HCT116 (cell line): ENCODE measurements at regions not wholly inside any gene's neighbourhood (a gene's known extent, or its start where the extent isn't known, plus 50 kb on each side); places are given as distances from the start of the nearest gene placed in this dataset.

Experiments used
- ATAC-seq: fragments of 200-7000 bp; cut with Tn5 transposase; 2 replicates; pipeline ENCODE4 v1.9.1; 2020; ENCODE audit warnings: mild to moderate bottlenecking, moderate library complexity
- BruUV-seq: library from RNA; stranded (reverse); fragments of 400-500 nt; replicated peaks from 2 replicates; lab custom pipeline; 2021; lab: Mats Ljungman, UMichigan
- CTCF ChIA-PET: fragments of 300-600 bp; sonication (Branson Sonifier 250); formaldehyde crosslinking; loops from one replicate; lab custom pipeline; 2021; ENCODE audit warnings: antibody characterized with exemption; lab: Charles Lee
- POLR2A ChIA-PET: fragments of 300-600, 350-600 bp; sonication (Branson Sonifier 250); formaldehyde crosslinking; loops from one replicate; lab custom pipeline; 2021; ENCODE audit warnings: antibody characterized with exemption; lab: Charles Lee
- RAD21 ChIA-PET, 2 experiments: fragments of 300-600 bp; sonication (Branson Sonifier 250); formaldehyde crosslinking; loops; one replicate each; lab custom pipeline; 2023; ENCODE audit warnings: low total read pairs in 2 of 2; ENCODE audit not compliant: uncharacterized antibody in 2 of 2, unreplicated experiment in 2 of 2, low non-redundant PET in 1 of 2; lab: Charles Lee
- DNase-seq: peaks from one replicate; pipeline ENCODE4 v3.0.0-alpha.2; 2010; ENCODE audit warnings: low read depth, low spot score
- H2AFZ ChIP-seq: fragments of 200-600 bp; shearing (Covaris generic), sonication (generic); 2 replicates; pipeline ENCODE4 v1.6.1; 2017; ENCODE audit warnings: low read depth, mixed run types, mixed read lengths, antibody characterized with exemption, low read length; ENCODE audit not compliant: poor library complexity, severe bottlenecking
- H3K27ac ChIP-seq: 2 replicates; pipeline ENCODE4 v1.5.1; 2012; ENCODE audit warnings: low read depth, low read length
- H3K27me3 ChIP-seq: fragments of 200-600 bp; sonication (generic); 2 replicates; pipeline ENCODE4 v1.6.1; 2016; ENCODE audit warnings: mixed run types, low read length, mixed read lengths; ENCODE audit not compliant: insufficient read depth
- H3K36me3 ChIP-seq, 2 experiments: fragments of 200-500 bp in 1 of 2; fragments of 200-600 bp in 1 of 2; sonication (Bioruptor generic) in 1 of 2; sonication (generic) in 1 of 2; 2 replicates each; pipeline versions ENCODE4 v1.5.1 to v1.6.1; 2014 to 2016; ENCODE audit warnings: low read length in 2 of 2, inconsistent platforms in 1 of 2, mixed read lengths in 1 of 2, mixed run types in 1 of 2; ENCODE audit not compliant: insufficient read depth in 2 of 2, control insufficient read depth in 1 of 2
- H3K4me1 ChIP-seq, 2 experiments: fragments of 200-600 bp in 1 of 2; sonication (generic) in 1 of 2; 2 replicates each; pipeline versions ENCODE4 v1.5.1 to v1.6.1; 2012 to 2017; ENCODE audit warnings: low read length in 2 of 2, inconsistent platforms in 1 of 2, mild to moderate bottlenecking in 1 of 2, mixed read lengths in 1 of 2, mixed run types in 1 of 2, moderate library complexity in 1 of 2; ENCODE audit not compliant: insufficient read depth in 2 of 2, control insufficient read depth in 1 of 2
- H3K4me2 ChIP-seq: fragments of 200-600 bp; sonication (generic); 2 replicates; pipeline ENCODE4 v1.6.1; 2017; ENCODE audit warnings: mixed run types, low read length, mixed read lengths
- H3K4me3 ChIP-seq, 2 experiments: fragments of 200-600 bp in 1 of 2; sonication (generic) in 1 of 2; replicated peaks in 1 of 2; 2 replicates each; pipeline ENCODE4 v1.5.1; 2011 to 2016; ENCODE audit warnings: low read length in 2 of 2, control low read depth in 1 of 2, low read depth in 1 of 2, mild to moderate bottlenecking in 1 of 2, mixed read lengths in 1 of 2, mixed run types in 1 of 2
- H3K79me2 ChIP-seq: fragments of 200-600 bp; sonication (generic); 2 replicates; pipeline ENCODE4 v1.6.1; 2017; ENCODE audit warnings: mild to moderate bottlenecking, mixed run types, low read length, moderate library complexity, mixed read lengths; ENCODE audit not compliant: insufficient read depth
- H3K9ac ChIP-seq: fragments of 200-600 bp; sonication (generic); 2 replicates; pipeline ENCODE4 v1.6.1; 2016; ENCODE audit warnings: low read length, mixed read lengths
- H3K9me2 ChIP-seq: fragments of 200-600 bp; sonication (generic), shearing (Covaris generic); 2 replicates; pipeline ENCODE4 v1.6.1; 2017; ENCODE audit warnings: mixed run types, mild to moderate bottlenecking, moderate library complexity; ENCODE audit not compliant: insufficient read depth
- H3K9me3 ChIP-seq, 2 experiments: fragments of 200-500 bp in 1 of 2; fragments of 200-600 bp in 1 of 2; sonication (Bioruptor generic) in 1 of 2; sonication (generic) in 1 of 2; 2 replicates each; pipeline ENCODE4 v1.6.1; 2014 to 2017; ENCODE audit warnings: low read length in 2 of 2, mixed read lengths in 2 of 2, inconsistent platforms in 1 of 2, low read depth in 1 of 2, mild to moderate bottlenecking in 1 of 2, mixed run types in 1 of 2, moderate library complexity in 1 of 2; ENCODE audit not compliant: control insufficient read depth in 1 of 2, insufficient read depth in 1 of 2
- H4K20me1 ChIP-seq: fragments of 200-600 bp; sonication (generic), shearing (Covaris generic); 2 replicates; pipeline ENCODE4 v1.6.1; 2017; ENCODE audit warnings: mixed run types, mild to moderate bottlenecking, moderate library complexity; ENCODE audit not compliant: insufficient read depth
- CEBPB ChIP-seq: IDR thresholded peaks from 2 replicates; pipeline ENCODE4 v1.6.1; 2012; ENCODE audit warnings: low read depth
- FOSL1 ChIP-seq: IDR thresholded peaks from 2 replicates; pipeline ENCODE4 v1.6.1; 2012; ENCODE audit warnings: low read depth
- JUND ChIP-seq: IDR thresholded peaks from 2 replicates; pipeline ENCODE4 v1.6.1; 2012
- POLR2A ChIP-seq: IDR thresholded peaks from 2 replicates; pipeline ENCODE4 v1.7.0; 2011; ENCODE audit warnings: borderline replicate concordance; ENCODE audit not compliant: insufficient read depth, insufficient read length; ENCODE audit errors: extremely low read depth
- POLR2AphosphoS5 ChIP-seq: IDR thresholded peaks from 2 replicates; pipeline ENCODE4 v1.6.1; 2011; ENCODE audit warnings: mild to moderate bottlenecking, low read depth, low read length, moderate library complexity
- RAD21 ChIP-seq: IDR thresholded peaks from 2 replicates; pipeline ENCODE4 v1.6.1; 2012; ENCODE audit warnings: low read depth, mild to moderate bottlenecking
- SIN3A ChIP-seq: IDR thresholded peaks from 2 replicates; pipeline ENCODE4 v1.6.1; 2012; ENCODE audit warnings: low read depth
- SP1 ChIP-seq: IDR thresholded peaks from 2 replicates; pipeline ENCODE4 v1.6.1; 2012; ENCODE audit warnings: low read depth
- YY1 ChIP-seq: IDR thresholded peaks from 2 replicates; pipeline ENCODE4 v1.6.1; 2011; ENCODE audit warnings: low read length, low read depth, moderate library complexity, mild to moderate bottlenecking; ENCODE audit not compliant: insufficient replicate concordance; ENCODE audit errors: extremely low read depth
- ZFX ChIP-seq: fragments of 450-650 bp; IDR thresholded peaks from 2 replicates; pipeline ENCODE4 v1.6.1; 2017
- ZNF274 ChIP-seq: fragments of 200-500 bp; sonication (Bioruptor generic); IDR thresholded peaks from 2 replicates; pipeline ENCODE4 v1.6.1; 2014; ENCODE audit warnings: mild to moderate bottlenecking, low read depth, low read length, inconsistent platforms
- intact Hi-C: fragments of 100-400 bp; cut with micrococcal nuclease; formaldehyde crosslinking; loops from 2 replicates; pipeline ENCODE4 v1.10.0; 2022
- TF ChIP-seq, protein P1 (sequence below): IDR thresholded peaks from 2 replicates; pipeline ENCODE4 v1.6.1; 2012
- TF ChIP-seq, protein P2 (sequence below): IDR thresholded peaks from 2 replicates; pipeline ENCODE4 v1.6.1; 2012
- TF ChIP-seq, protein P3 (sequence below): IDR thresholded peaks from 2 replicates; pipeline ENCODE4 v1.6.1; 2011; ENCODE audit warnings: mild to moderate bottlenecking, low read length, moderate library complexity; ENCODE audit not compliant: insufficient replicate concordance; ENCODE audit errors: extremely low read depth
- TF ChIP-seq, protein P4 (sequence below): IDR thresholded peaks from 2 replicates; pipeline ENCODE4 v1.6.1; 2012; ENCODE audit warnings: low read depth

DNA sequence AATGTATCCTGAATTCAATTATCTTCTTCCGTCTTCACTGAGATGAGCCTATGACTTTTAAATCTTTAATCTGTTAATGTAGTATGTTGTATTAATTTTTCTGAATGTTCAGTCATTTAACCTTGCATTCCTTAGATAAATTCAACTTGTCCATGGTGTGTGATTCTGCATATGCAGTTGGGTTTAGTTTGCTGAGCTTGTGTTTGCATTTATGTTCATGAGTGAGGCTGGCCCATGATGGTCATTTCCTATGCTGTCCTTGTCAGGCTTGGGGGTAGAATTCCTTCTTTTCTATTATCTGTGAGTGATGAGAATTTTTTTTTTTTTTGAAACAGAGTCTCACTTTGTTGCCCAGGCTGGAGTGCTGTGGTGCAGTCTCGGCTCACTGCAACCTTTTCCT is 131.8 kb upstream of the COL5A1 start:
- no TSS peak for BruUV-seq
- no peak overlapping the region for H2AFZ ChIP-seq
- no peaks in the 10 kb centered on the region for H3K36me3 ChIP-seq
- no peak for ATAC-seq
- TF ChIP-seq CEBPB (no peak), SP1 (no peak), SIN3A (no peak), JUND (no peak), POLR2AphosphoS5 (no peak)
- POLR2A ChIA-PET = no interaction called here
- H3K9me2 ChIP-seq = no peaks in the 10 kb centered on the region
- CTCF ChIA-PET = no interaction called here
- H3K4me2 ChIP-seq = no peak overlapping the region
- H3K79me2 ChIP-seq = no peaks in the 10 kb centered on the region
- no peaks in the 10 kb centered on the region for H3K4me1 ChIP-seq
- H3K9ac ChIP-seq = no peak overlapping the region
- DNase-seq = no peak
- H3K9me3 ChIP-seq = no peaks in the 10 kb centered on the region
- H3K4me3 ChIP-seq = no peak overlapping the region
- H4K20me1 ChIP-seq = no peaks in the 10 kb centered on the region
- RAD21 ChIA-PET = no interaction called here
- intact Hi-C loops = no loop called here
- no peaks in the 10 kb centered on the region for H3K27me3 ChIP-seq
- no peak overlapping the region for H3K27ac ChIP-seq

DNA sequence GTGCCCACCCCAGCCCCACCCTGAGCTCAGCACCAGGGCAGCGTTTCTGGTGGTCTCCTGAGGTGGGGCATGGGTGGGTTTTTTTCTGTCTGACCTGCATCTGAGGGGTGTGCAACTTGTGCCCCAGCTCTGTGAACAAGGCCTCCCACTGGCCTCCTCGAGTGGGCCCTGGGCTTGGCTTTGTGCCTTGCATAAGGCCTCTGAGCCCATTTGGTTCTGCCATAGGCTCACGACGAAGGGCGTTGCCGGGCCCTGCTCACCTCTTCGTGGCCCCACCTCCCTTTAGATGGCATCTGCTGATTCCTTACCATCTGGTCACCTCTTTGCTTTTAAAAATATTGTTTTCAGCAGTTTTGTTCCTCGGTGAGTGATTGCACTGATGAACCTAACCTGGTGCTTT is 127.1 kb upstream of the COL5A1 start:
- H3K4me1 ChIP-seq = no peaks in the 10 kb centered on the region
- H3K9me2 ChIP-seq = no peaks in the 10 kb centered on the region
- H3K79me2 ChIP-seq = no peaks in the 10 kb centered on the region
- no peak overlapping the region for H3K4me3 ChIP-seq
- H3K36me3 ChIP-seq = no peaks in the 10 kb centered on the region
- no peaks in the 10 kb centered on the region for H4K20me1 ChIP-seq
- POLR2A ChIA-PET = no interaction called here
- H2AFZ ChIP-seq = no peak overlapping the region
- H3K9ac ChIP-seq = no peak overlapping the region
- intact Hi-C loops = no loop called here
- CTCF ChIA-PET = no interaction called here
- H3K4me2 ChIP-seq = no peak overlapping the region
- no peaks in the 10 kb centered on the region for H3K27me3 ChIP-seq
- no peak overlapping the region for H3K27ac ChIP-seq
- H3K9me3 ChIP-seq = no peaks in the 10 kb centered on the region
- no peak for ATAC-seq
- RAD21 ChIA-PET = no interaction called here
- no peak for DNase-seq
- TF ChIP-seq FOSL1 (no peak), POLR2AphosphoS5 (no peak), YY1 (no peak), JUND (no peak), SIN3A (no peak), CEBPB (no peak), RAD21 (no peak), ZFX (no peak), POLR2A (no peak), ZNF274 (no peak)
- TF ChIP-seq, protein P1, sequence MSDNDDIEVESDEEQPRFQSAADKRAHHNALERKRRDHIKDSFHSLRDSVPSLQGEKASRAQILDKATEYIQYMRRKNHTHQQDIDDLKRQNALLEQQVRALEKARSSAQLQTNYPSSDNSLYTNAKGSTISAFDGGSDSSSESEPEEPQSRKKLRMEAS = no peak
- TF ChIP-seq, protein P2, sequence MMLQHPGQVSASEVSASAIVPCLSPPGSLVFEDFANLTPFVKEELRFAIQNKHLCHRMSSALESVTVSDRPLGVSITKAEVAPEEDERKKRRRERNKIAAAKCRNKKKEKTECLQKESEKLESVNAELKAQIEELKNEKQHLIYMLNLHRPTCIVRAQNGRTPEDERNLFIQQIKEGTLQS = no peak
- TF ChIP-seq, protein P3, sequence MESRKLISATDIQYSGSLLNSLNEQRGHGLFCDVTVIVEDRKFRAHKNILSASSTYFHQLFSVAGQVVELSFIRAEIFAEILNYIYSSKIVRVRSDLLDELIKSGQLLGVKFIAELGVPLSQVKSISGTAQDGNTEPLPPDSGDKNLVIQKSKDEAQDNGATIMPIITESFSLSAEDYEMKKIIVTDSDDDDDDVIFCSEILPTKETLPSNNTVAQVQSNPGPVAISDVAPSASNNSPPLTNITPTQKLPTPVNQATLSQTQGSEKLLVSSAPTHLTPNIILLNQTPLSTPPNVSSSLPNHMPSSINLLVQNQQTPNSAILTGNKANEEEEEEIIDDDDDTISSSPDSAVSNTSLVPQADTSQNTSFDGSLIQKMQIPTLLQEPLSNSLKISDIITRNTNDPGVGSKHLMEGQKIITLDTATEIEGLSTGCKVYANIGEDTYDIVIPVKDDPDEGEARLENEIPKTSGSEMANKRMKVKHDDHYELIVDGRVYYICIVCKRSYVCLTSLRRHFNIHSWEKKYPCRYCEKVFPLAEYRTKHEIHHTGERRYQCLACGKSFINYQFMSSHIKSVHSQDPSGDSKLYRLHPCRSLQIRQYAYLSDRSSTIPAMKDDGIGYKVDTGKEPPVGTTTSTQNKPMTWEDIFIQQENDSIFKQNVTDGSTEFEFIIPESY = no peak
- TF ChIP-seq, protein P4, sequence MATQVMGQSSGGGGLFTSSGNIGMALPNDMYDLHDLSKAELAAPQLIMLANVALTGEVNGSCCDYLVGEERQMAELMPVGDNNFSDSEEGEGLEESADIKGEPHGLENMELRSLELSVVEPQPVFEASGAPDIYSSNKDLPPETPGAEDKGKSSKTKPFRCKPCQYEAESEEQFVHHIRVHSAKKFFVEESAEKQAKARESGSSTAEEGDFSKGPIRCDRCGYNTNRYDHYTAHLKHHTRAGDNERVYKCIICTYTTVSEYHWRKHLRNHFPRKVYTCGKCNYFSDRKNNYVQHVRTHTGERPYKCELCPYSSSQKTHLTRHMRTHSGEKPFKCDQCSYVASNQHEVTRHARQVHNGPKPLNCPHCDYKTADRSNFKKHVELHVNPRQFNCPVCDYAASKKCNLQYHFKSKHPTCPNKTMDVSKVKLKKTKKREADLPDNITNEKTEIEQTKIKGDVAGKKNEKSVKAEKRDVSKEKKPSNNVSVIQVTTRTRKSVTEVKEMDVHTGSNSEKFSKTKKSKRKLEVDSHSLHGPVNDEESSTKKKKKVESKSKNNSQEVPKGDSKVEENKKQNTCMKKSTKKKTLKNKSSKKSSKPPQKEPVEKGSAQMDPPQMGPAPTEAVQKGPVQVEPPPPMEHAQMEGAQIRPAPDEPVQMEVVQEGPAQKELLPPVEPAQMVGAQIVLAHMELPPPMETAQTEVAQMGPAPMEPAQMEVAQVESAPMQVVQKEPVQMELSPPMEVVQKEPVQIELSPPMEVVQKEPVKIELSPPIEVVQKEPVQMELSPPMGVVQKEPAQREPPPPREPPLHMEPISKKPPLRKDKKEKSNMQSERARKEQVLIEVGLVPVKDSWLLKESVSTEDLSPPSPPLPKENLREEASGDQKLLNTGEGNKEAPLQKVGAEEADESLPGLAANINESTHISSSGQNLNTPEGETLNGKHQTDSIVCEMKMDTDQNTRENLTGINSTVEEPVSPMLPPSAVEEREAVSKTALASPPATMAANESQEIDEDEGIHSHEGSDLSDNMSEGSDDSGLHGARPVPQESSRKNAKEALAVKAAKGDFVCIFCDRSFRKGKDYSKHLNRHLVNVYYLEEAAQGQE = no peak
- BruUV-seq = no TSS peak
